Kidney epithelial cell (primary cell): ENCODE measurements at regions not wholly inside any gene's neighbourhood (a gene's known extent, or its start where the extent isn't known, plus 50 kb on each side); places are given as distances from the start of the nearest gene placed in this dataset.

Experiments
- DNase-seq: peaks from one replicate; pipeline ENCODE4 v3.0.0-alpha.2; 2010; ENCODE audit warnings: low read depth
- H3K27me3 ChIP-seq: 2 replicates; pipeline ENCODE4 v1.6.0; 2011; ENCODE audit warnings: low read length; ENCODE audit not compliant: control insufficient read depth, insufficient read depth
- H3K36me3 ChIP-seq: 2 replicates; pipeline ENCODE4 v1.5.1; 2011; ENCODE audit warnings: low read length; ENCODE audit not compliant: control insufficient read depth, insufficient read depth
- H3K4me3 ChIP-seq: 2 replicates; pipeline ENCODE4 v1.5.1; 2011; ENCODE audit warnings: low read depth, mild to moderate bottlenecking, control low read depth, low read length
- TF ChIP-seq, protein P1 (sequence below): IDR thresholded peaks from 2 replicates; pipeline ENCODE4 v1.5.1; 2011; ENCODE audit warnings: mild to moderate bottlenecking, moderate library complexity, low read length, control low read depth, inconsistent platforms; ENCODE audit not compliant: insufficient read depth, poor library complexity, severe bottlenecking

DNA sequence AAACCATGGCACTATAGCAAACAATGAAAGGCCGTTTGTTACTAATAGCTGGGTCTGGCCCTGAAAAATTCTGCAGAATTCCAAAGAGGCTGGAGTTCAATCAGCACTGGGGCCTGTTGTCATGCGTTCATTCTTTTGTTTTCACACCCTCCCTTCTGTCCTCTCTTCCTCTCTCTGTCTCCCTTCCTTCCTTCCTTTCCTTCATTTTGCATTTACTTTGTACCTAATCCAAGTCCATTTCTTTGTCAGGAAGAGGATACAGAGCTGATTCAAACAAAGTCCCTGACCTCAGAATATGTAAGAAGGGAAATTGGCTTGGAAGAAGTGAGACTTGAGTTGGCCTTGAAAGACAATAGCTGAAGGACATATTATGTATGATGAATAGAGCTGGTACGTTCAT lies 119.6 kb upstream of the LDB2 start:
- TF ChIP-seq, protein P1, sequence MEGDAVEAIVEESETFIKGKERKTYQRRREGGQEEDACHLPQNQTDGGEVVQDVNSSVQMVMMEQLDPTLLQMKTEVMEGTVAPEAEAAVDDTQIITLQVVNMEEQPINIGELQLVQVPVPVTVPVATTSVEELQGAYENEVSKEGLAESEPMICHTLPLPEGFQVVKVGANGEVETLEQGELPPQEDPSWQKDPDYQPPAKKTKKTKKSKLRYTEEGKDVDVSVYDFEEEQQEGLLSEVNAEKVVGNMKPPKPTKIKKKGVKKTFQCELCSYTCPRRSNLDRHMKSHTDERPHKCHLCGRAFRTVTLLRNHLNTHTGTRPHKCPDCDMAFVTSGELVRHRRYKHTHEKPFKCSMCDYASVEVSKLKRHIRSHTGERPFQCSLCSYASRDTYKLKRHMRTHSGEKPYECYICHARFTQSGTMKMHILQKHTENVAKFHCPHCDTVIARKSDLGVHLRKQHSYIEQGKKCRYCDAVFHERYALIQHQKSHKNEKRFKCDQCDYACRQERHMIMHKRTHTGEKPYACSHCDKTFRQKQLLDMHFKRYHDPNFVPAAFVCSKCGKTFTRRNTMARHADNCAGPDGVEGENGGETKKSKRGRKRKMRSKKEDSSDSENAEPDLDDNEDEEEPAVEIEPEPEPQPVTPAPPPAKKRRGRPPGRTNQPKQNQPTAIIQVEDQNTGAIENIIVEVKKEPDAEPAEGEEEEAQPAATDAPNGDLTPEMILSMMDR, result no peak
- no peak for DNase-seq
- no peak overlapping the region for H3K4me3 ChIP-seq
- H3K36me3 ChIP-seq, result no peaks in the 10 kb centered on the region
- no peaks in the 10 kb centered on the region for H3K27me3 ChIP-seq

DNA sequence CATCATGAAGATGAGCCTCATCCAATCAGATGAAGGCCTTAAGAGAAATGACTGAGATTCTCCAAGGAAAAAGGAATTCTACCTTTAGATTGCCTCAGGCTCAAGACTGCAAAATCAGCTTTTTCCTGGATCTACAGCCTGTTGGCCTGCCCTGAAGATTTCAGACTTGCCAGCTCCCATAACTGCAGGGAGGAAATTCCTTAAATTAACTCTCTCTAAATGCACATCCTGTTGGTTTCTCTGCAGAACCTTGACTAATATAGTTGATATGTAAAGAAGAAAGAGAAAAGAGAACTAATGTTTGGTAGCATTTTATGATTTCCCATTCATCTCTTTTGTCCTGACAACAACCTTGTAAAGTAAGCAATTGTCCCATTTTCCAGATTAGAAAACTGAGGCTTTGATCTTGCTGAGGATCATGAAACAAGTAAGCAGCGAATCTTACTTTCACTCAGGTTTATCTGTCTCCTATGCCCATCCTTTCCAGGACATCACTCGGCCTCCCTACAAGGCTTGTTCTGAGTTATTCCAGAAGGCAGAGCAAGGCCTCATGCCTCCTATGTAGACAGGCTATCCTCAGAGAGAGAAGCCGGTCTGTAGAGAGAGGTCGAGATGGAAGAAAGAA lies 115.0 kb upstream of the LDB2 start:
- Histone ChIP-seq H3K27me3 (no peaks in the 10 kb centered on the region), H3K36me3 (no peaks in the 10 kb centered on the region), H3K4me3 (no peak overlapping the region)
- no peak for DNase-seq
- TF ChIP-seq, protein P1, result no peak

DNA sequence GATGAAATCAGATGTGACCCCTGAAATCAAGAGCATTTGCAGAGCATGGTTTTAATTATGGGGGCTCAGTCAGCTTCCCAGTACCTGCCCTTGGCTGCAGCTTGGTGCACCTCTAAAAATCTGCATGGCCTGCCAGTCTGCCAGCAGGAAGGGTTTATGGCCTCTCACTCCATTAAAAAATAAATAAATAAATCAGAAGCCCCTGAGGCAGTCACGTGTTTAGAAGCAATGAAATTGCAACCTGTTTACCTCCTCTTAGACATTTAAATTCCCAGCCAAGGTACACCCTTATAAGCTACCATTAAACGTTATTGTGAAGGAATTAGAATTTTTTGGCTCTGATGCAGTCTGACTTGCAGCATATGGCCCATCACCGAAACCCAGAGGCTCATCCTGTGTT lies 114.0 kb upstream of the LDB2 start:
- no peak for DNase-seq
- Histone ChIP-seq H3K27me3 (no peaks in the 10 kb centered on the region), H3K4me3 (no peak overlapping the region), H3K36me3 (no peaks in the 10 kb centered on the region)
- TF ChIP-seq, protein P1, result no peak

DNA sequence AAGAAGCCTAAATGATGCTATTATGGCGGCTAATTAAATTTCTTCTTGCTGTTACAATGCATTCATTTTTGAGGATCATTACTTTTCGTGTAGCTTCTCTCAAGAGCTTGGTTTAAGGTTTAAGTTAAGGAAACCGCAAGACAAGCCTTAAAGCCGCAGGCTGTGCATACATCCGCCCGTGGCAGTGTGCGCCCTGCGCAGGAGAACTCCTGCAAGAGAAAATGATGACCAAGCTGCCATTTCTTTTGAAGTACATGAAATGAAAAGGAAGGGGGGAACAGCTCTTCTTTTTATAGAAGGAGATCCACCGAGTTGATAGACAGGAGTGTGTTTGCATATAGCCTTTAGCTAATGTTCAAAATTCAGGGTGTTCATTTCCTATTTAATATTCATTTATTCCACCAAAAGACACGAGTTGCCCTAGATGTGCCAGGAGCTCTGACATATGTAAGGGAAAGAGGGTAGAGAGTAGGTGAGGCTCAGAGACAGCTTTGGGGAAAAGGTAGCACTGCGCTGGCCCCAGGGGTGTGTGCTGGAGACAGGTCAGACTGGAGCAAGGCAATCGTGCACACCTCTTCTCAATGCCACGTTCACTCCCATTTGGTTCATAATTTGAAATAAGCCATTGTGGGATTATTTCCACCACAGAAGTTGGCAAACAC lies 112.1 kb upstream of the LDB2 start:
- no peak overlapping the region for H3K4me3 ChIP-seq
- H3K36me3 ChIP-seq, result no peaks in the 10 kb centered on the region
- no peak for DNase-seq
- H3K27me3 ChIP-seq, result no peaks in the 10 kb centered on the region
- TF ChIP-seq, protein P1, result no peak

DNA sequence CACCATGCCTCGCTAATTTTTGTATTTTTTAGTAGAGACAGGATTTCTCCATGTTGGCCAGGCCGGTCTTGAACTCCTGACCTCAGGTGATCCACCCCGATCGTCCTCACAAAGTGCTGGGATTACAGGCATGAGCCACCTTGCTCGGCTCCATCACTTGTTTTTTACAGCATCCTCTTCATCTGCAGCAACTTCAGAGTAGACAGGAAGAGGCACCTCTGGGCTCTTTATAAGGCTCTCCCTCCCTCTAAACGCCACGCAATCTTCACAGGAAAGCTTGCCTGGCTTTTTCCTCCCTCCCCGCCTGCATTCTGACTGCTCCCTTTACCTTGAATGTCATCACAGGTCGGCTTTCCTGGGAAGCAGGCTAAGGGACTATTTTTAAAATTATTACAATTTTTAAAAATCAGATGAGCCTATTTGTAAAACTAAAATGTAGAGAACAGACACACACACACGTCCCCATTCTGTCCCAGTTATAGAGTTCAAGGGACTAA lies 111.5 kb upstream of the LDB2 start:
- H3K27me3 ChIP-seq, result no peaks in the 10 kb centered on the region
- DNase-seq, result no peak
- H3K4me3 ChIP-seq, result no peak overlapping the region
- TF ChIP-seq, protein P1, result no peak
- H3K36me3 ChIP-seq, result no peaks in the 10 kb centered on the region
